ENCODE measurements at regions not wholly inside any gene's neighbourhood (a gene's known extent, or its start where the extent isn't known, plus 50 kb on each side); places are given as distances from the start of the nearest gene placed in this dataset.
A peak's percentile ranks its signal among the peaks of the same experiment; 100 is the strongest.

- H3K4me3 ChIP-seq (ENCODE audit: low read length) = no peak overlapping the region
- no peak for DNase-seq (ENCODE audit: low read depth, low spot score)
Measured at GRCh38 chr2:100222844-100223243, 80.5 kb upstream of the AFF3 start.

GRCh38 chr2:100218552-100218951, 76.2 kb upstream of the AFF3 start:
- no peak for DNase-seq (ENCODE audit: low read depth, low spot score)

GRCh38 chr2:100217323-100217722, 74.9 kb upstream of the AFF3 start:
- no peak for DNase-seq (ENCODE audit: low read depth, low spot score)
- H3K4me3 ChIP-seq (ENCODE audit: low read length) = no peak overlapping the region

More at GRCh38 chr2:100218552-100218951, 76.2 kb upstream of the AFF3 start:
- no peak overlapping the region for H3K4me3 ChIP-seq (ENCODE audit: low read length)

- H3K4me3 ChIP-seq (ENCODE audit: low read length) = no peak overlapping the region
Measured at GRCh38 chr2:100216015-100216414, 73.6 kb upstream of the AFF3 start.

GRCh38 chr2:100215371-100215770, 73.0 kb upstream of the AFF3 start:
- H3K4me3 ChIP-seq (ENCODE audit: low read length) = no peak overlapping the region
- DNase-seq (ENCODE audit: low read depth, low spot score) = no peak

More at GRCh38 chr2:100216015-100216414, 73.6 kb upstream of the AFF3 start:
- no peak for DNase-seq (ENCODE audit: low read depth, low spot score)

GRCh38 chr2:100214265-100214971, 72.0 kb upstream of the AFF3 start:
- DNase-seq (ENCODE audit: low read depth, low spot score) = no peak

GRCh38 chr2:100213595-100213994, 71.2 kb upstream of the AFF3 start:
- no peak for DNase-seq (ENCODE audit: low read depth, low spot score)

More at GRCh38 chr2:100214265-100214971, 72.0 kb upstream of the AFF3 start:
- no peak overlapping the region for H3K4me3 ChIP-seq (ENCODE audit: low read length)

GRCh38 chr2:100212850-100213249, 70.5 kb upstream of the AFF3 start:
- no peak overlapping the region for H3K4me3 ChIP-seq (ENCODE audit: low read length)
- no peak for DNase-seq (ENCODE audit: low read depth, low spot score)

More at GRCh38 chr2:100213595-100213994, 71.2 kb upstream of the AFF3 start:
- H3K4me3 ChIP-seq (ENCODE audit: low read length) = no peak overlapping the region

GRCh38 chr2:100211521-100211920, 69.1 kb upstream of the AFF3 start:
- no peak for DNase-seq (ENCODE audit: low read depth, low spot score)
- H3K4me3 ChIP-seq (ENCODE audit: low read length) = no peak overlapping the region

- no peak for DNase-seq (ENCODE audit: low read depth, low spot score)
- H3K4me3 ChIP-seq (ENCODE audit: low read length) = no peak overlapping the region
Measured at GRCh38 chr2:100208141-100208770, 65.9 kb upstream of the AFF3 start.

GRCh38 chr2:100207411-100207885, 65.1 kb upstream of the AFF3 start:
- no peak for DNase-seq (ENCODE audit: low read depth, low spot score)
- H3K4me3 ChIP-seq (ENCODE audit: low read length) = no peak overlapping the region

- no peak for DNase-seq (ENCODE audit: low read depth, low spot score)
- no peak overlapping the region for H3K4me3 ChIP-seq (ENCODE audit: low read length)
Measured at GRCh38 chr2:100206731-100207255, 64.4 kb upstream of the AFF3 start.

- peak; percentile 77 for DNase-seq (ENCODE audit: low read depth, low spot score)
- peak overlapping the region; percentile 28 for H3K4me3 ChIP-seq (ENCODE audit: low read length)
Measured at GRCh38 chr2:100205174-100205573, 62.8 kb upstream of the AFF3 start.

GRCh38 chr2:100202567-100202966, 60.2 kb upstream of the AFF3 start:
- DNase-seq (ENCODE audit: low read depth, low spot score) = no peak

GRCh38 chr2:100200985-100201384, 58.6 kb upstream of the AFF3 start:
- H3K4me3 ChIP-seq (ENCODE audit: low read length) = no peak overlapping the region
- DNase-seq (ENCODE audit: low read depth, low spot score) = no peak

More at GRCh38 chr2:100202567-100202966, 60.2 kb upstream of the AFF3 start:
- no peak overlapping the region for H3K4me3 ChIP-seq (ENCODE audit: low read length)

- no peak for DNase-seq (ENCODE audit: low read depth, low spot score)
- H3K4me3 ChIP-seq (ENCODE audit: low read length) = no peak overlapping the region
Measured at GRCh38 chr2:100199421-100199820, 57.0 kb upstream of the AFF3 start.

GRCh38 chr2:100198461-100199230, 56.3 kb upstream of the AFF3 start:
- DNase-seq (ENCODE audit: low read depth, low spot score) = no peak
- no peak overlapping the region for H3K4me3 ChIP-seq (ENCODE audit: low read length)

GRCh38 chr2:100197631-100198153, 55.3 kb upstream of the AFF3 start:
- DNase-seq (ENCODE audit: low read depth, low spot score) = no peak

GRCh38 chr2:100196786-100197494, 54.5 kb upstream of the AFF3 start:
- no peak overlapping the region for H3K4me3 ChIP-seq (ENCODE audit: low read length)
- DNase-seq (ENCODE audit: low read depth, low spot score) = no peak

More at GRCh38 chr2:100197631-100198153, 55.3 kb upstream of the AFF3 start:
- H3K4me3 ChIP-seq (ENCODE audit: low read length) = no peak overlapping the region

All from Jurkat, Clone E6-1 (cell line).